Activated T-helper 1 cell treated with Interleukin-2 at 50 U/mL for 16 hours (primary cell): ENCODE measurements at regions not wholly inside any gene's neighbourhood (a gene's known extent, or its start where the extent isn't known, plus 50 kb on each side); places are given as distances from the start of the nearest gene placed in this dataset.
"Not testable (repeated sequence)": the region's sequence is repeated elsewhere in the genome, so short reads cannot be mapped to it uniquely, and the experiment has no call there.

Experiments
- DNase-seq: peaks from one replicate; pipeline ENCODE4 v3.0.0-alpha.2; 2020; ENCODE audit warnings: low read depth

GRCh38 chr1:2950926-2951305, 70.4 kb upstream of the ACTRT2 start:
- DNase-seq: no peak

- DNase-seq: no peak
Observed at GRCh38 chr1:2951856-2952255, 69.4 kb upstream of the ACTRT2 start.

- no peak for DNase-seq
Observed at GRCh38 chr1:2952371-2952770, 68.9 kb upstream of the ACTRT2 start.

GRCh38 chr1:2952992-2953391, 68.3 kb upstream of the ACTRT2 start:
- DNase-seq: no peak

GRCh38 chr1:2953688-2954285, 67.5 kb upstream of the ACTRT2 start:
- DNase-seq: no peak

- DNase-seq: no peak
Observed at GRCh38 chr1:2955652-2956051, 65.6 kb upstream of the ACTRT2 start.

- no peak for DNase-seq
Observed at GRCh38 chr1:2956576-2956975, 64.7 kb upstream of the ACTRT2 start.

GRCh38 chr1:2957329-2957728, 63.9 kb upstream of the ACTRT2 start:
- DNase-seq: no peak

GRCh38 chr1:2959881-2960280, 61.4 kb upstream of the ACTRT2 start:
- DNase-seq: not testable (repeated sequence)

- no peak for DNase-seq
Observed at GRCh38 chr1:2961081-2961480, 60.2 kb upstream of the ACTRT2 start.

GRCh38 chr1:2961661-2962060, 59.6 kb upstream of the ACTRT2 start:
- DNase-seq: no peak

- no peak for DNase-seq
Observed at GRCh38 chr1:2962061-2962460, 59.2 kb upstream of the ACTRT2 start.

- DNase-seq: no peak
Observed at GRCh38 chr1:2962541-2962940, 58.7 kb upstream of the ACTRT2 start.

GRCh38 chr1:2962946-2963345, 58.3 kb upstream of the ACTRT2 start:
- DNase-seq: no peak

GRCh38 chr1:2965676-2966075, 55.6 kb upstream of the ACTRT2 start:
- no peak for DNase-seq

GRCh38 chr1:2966449-2967328, 54.6 kb upstream of the ACTRT2 start:
- no peak for DNase-seq

- no peak for DNase-seq
Observed at GRCh38 chr1:2967329-2967725, 53.9 kb upstream of the ACTRT2 start.

- DNase-seq: no peak
Observed at GRCh38 chr1:2967881-2968280, 53.4 kb upstream of the ACTRT2 start.

GRCh38 chr1:2968471-2968881, 52.8 kb upstream of the ACTRT2 start:
- DNase-seq: no peak

GRCh38 chr1:2969011-2969844, 52.0 kb upstream of the ACTRT2 start:
- DNase-seq: no peak

GRCh38 chr1:2969845-2970291, 51.4 kb upstream of the ACTRT2 start:
- DNase-seq: no peak

- no peak for DNase-seq
Observed at GRCh38 chr1:2970311-2971071, 50.8 kb upstream of the ACTRT2 start.
